ENCODE measurements at regions not wholly inside any gene's neighbourhood (a gene's known extent, or its start where the extent isn't known, plus 50 kb on each side); places are given as distances from the start of the nearest gene placed in this dataset.

GRCh38 chr10:107364872-107365271 is 200.4 kb upstream of the SORCS1 start:
- no peak for DNase-seq (ENCODE audit: extremely low read depth, low read depth)
- no peak overlapping the region for H3K4me3 ChIP-seq (replicated peaks; ENCODE audit: low read depth, low read length)
- TF ChIP-seq CTCF (IDR thresholded peaks at IDR 0.05; ENCODE audit: low read depth, low read length, missing control alignments), result no peak

GRCh38 chr10:107362306-107362705 is 197.8 kb upstream of the SORCS1 start:
- H3K4me3 ChIP-seq (replicated peaks; ENCODE audit: low read depth, low read length), result no peak overlapping the region
- no peak for DNase-seq (ENCODE audit: extremely low read depth, low read depth)
- no peak for TF ChIP-seq CTCF (IDR thresholded peaks at IDR 0.05; ENCODE audit: low read depth, low read length, missing control alignments)

GRCh38 chr10:107357033-107357432 is 192.5 kb upstream of the SORCS1 start:
- DNase-seq (ENCODE audit: extremely low read depth, low read depth), result no peak
- no peak for TF ChIP-seq CTCF (IDR thresholded peaks at IDR 0.05; ENCODE audit: low read depth, low read length, missing control alignments)
- no peak overlapping the region for H3K4me3 ChIP-seq (replicated peaks; ENCODE audit: low read depth, low read length)

- TF ChIP-seq CTCF (IDR thresholded peaks at IDR 0.05; ENCODE audit: low read depth, low read length, missing control alignments), result no peak
- no peak overlapping the region for H3K4me3 ChIP-seq (replicated peaks; ENCODE audit: low read depth, low read length)
- no peak for DNase-seq (ENCODE audit: extremely low read depth, low read depth)
These were observed 191.9 kb upstream of the SORCS1 start for GRCh38 chr10:107356396-107356795.

- no peak for DNase-seq (ENCODE audit: extremely low read depth, low read depth)
- TF ChIP-seq CTCF (IDR thresholded peaks at IDR 0.05; ENCODE audit: low read depth, low read length, missing control alignments), result no peak
- no peak overlapping the region for H3K4me3 ChIP-seq (replicated peaks; ENCODE audit: low read depth, low read length)
These were observed 178.2 kb upstream of the SORCS1 start for GRCh38 chr10:107342711-107343110.

- no peak for TF ChIP-seq CTCF (IDR thresholded peaks at IDR 0.05; ENCODE audit: low read depth, low read length, missing control alignments)
- no peak for DNase-seq (ENCODE audit: extremely low read depth, low read depth)
- no peak overlapping the region for H3K4me3 ChIP-seq (replicated peaks; ENCODE audit: low read depth, low read length)
These were observed 176.8 kb upstream of the SORCS1 start for GRCh38 chr10:107341281-107341680.

- DNase-seq (ENCODE audit: extremely low read depth, low read depth), result no peak
- H3K4me3 ChIP-seq (replicated peaks; ENCODE audit: low read depth, low read length), result no peak overlapping the region
- no peak for TF ChIP-seq CTCF (IDR thresholded peaks at IDR 0.05; ENCODE audit: low read depth, low read length, missing control alignments)
These were observed 175.8 kb upstream of the SORCS1 start for GRCh38 chr10:107340326-107340725.
